Brain microvascular endothelial cell (primary cell): ENCODE measurements at regions not wholly inside any gene's neighbourhood (a gene's known extent, or its start where the extent isn't known, plus 50 kb on each side); places are given as distances from the start of the nearest gene placed in this dataset.

Experiments used
- DNase-seq: peaks from one replicate; pipeline ENCODE4 v3.0.0-alpha.2; 2020
- H3K27ac ChIP-seq: fragments of 250-450 bp; sonication (Bioruptor Pico); 2 replicates; pipeline ENCODE4 v1.5.1; 2020; ENCODE audit warnings: mild to moderate bottlenecking, moderate library complexity
- H3K27me3 ChIP-seq: fragments of 250-450 bp; sonication (Bioruptor Pico); replicated peaks from 2 replicates; pipeline ENCODE4 v1.5.1; 2020; ENCODE audit warnings: mild to moderate bottlenecking
- H3K36me3 ChIP-seq: fragments of 250-450 bp; sonication (Bioruptor Pico); replicated peaks from 2 replicates; pipeline ENCODE4 v1.5.1; 2020; ENCODE audit warnings: mild to moderate bottlenecking
- H3K4me3 ChIP-seq: 2 replicates; pipeline ENCODE4 v1.5.1; 2011; ENCODE audit warnings: low read depth, mild to moderate bottlenecking, control low read depth, low read length, moderate library complexity
- CTCF ChIP-seq: IDR thresholded peaks from 2 replicates; pipeline ENCODE4 v1.5.1; 2011; ENCODE audit warnings: low read depth, mild to moderate bottlenecking, moderate library complexity, low read length, control low read depth, inconsistent platforms; ENCODE audit errors: missing control alignments
- in situ Hi-C: cut with HindIII; loops from 2 replicates; pipeline ENCODE4 v1.10.0; 2017; ENCODE audit warnings: low sequenced_read_pairs, low pct_ligation_motif_present

GRCh38 chr2:120791962-120792297, 56.3 kb downstream of the GLI2 start:
- Histone ChIP-seq H3K4me3 (no peak overlapping the region), H3K27ac (no peak overlapping the region), H3K27me3 (no peaks in the 10 kb centered on the region), H3K36me3 (no peaks in the 10 kb centered on the region)
- in situ Hi-C loops = no loop called here
- TF ChIP-seq CTCF = no peak
- DNase-seq = no peak

- in situ Hi-C loops = no loop called here
- no peak for TF ChIP-seq CTCF
- Histone ChIP-seq H3K36me3 (no peaks in the 10 kb centered on the region), H3K27me3 (no peaks in the 10 kb centered on the region), H3K4me3 (no peak overlapping the region), H3K27ac (no peak overlapping the region)
- DNase-seq = no peak
These were observed 58.2 kb downstream of the GLI2 start for GRCh38 chr2:120793682-120794403.

GRCh38 chr2:120794716-120795115, 59.0 kb downstream of the GLI2 start:
- TF ChIP-seq CTCF = no peak
- H3K36me3 ChIP-seq = no peaks in the 10 kb centered on the region
- DNase-seq = no peak
- in situ Hi-C loops = no loop called here
- H3K27me3 ChIP-seq = no peaks in the 10 kb centered on the region
- no peak overlapping the region for H3K4me3 ChIP-seq
- H3K27ac ChIP-seq = no peak overlapping the region

- in situ Hi-C loops = no loop called here
These were observed 60.4 kb downstream of the GLI2 start for GRCh38 chr2:120796094-120796493.

GRCh38 chr2:120797421-120798221, 62.0 kb downstream of the GLI2 start:
- in situ Hi-C loops = no loop called here
- no peak overlapping the region for H3K4me3 ChIP-seq
- no peaks in the 10 kb centered on the region for H3K36me3 ChIP-seq
- H3K27ac ChIP-seq = no peak overlapping the region
- H3K27me3 ChIP-seq = no peaks in the 10 kb centered on the region
- no peak for TF ChIP-seq CTCF
- no peak for DNase-seq

More at GRCh38 chr2:120796094-120796493, 60.4 kb downstream of the GLI2 start:
- Histone ChIP-seq H3K4me3 (no peak overlapping the region), H3K27ac (no peak overlapping the region), H3K36me3 (no peaks in the 10 kb centered on the region), H3K27me3 (no peaks in the 10 kb centered on the region)
- TF ChIP-seq CTCF = no peak
- DNase-seq = no peak
